Caco-2 (cell line): ENCODE measurements at regions not wholly inside any gene's neighbourhood (a gene's known extent, or its start where the extent isn't known, plus 50 kb on each side); places are given as distances from the start of the nearest gene placed in this dataset.

ENCODE experiments used
- BruUV-seq: library from RNA; stranded (reverse); fragments of 400-500 nt; replicated peaks from 2 replicates; lab custom pipeline; 2021; lab: Mats Ljungman, UMichigan
- CTCF ChIA-PET: fragments of 300-600 bp; sonication (Branson Sonifier 250); formaldehyde crosslinking; loops from one replicate; lab custom pipeline; 2022; ENCODE audit warnings: antibody characterized with exemption; lab: Charles Lee
- POLR2A ChIA-PET: fragments of 300-600 bp; sonication (Branson Sonifier 250); formaldehyde crosslinking; loops from one replicate; lab custom pipeline; 2022; ENCODE audit warnings: antibody characterized with exemption; lab: Charles Lee
- DNase-seq, 2 experiments: peaks; one replicate each; pipeline versions ENCODE4 v3.0.0 to v3.0.0-alpha.2; 2020 to 2022
- H3K27me3 ChIP-seq: replicated peaks from 2 replicates; pipeline ENCODE4 v1.6.0; 2011; ENCODE audit warnings: low read length; ENCODE audit not compliant: control insufficient read depth, insufficient read depth
- H3K36me3 ChIP-seq: 2 replicates; pipeline ENCODE4 v1.5.1; 2011; ENCODE audit warnings: low read length; ENCODE audit not compliant: control insufficient read depth, insufficient read depth
- H3K4me1 ChIP-seq: fragments of 250-450 bp; sonication (Bioruptor Pico); 2 replicates; pipeline ENCODE4 v1.5.1; 2020; ENCODE audit warnings: mild to moderate bottlenecking
- H3K4me3 ChIP-seq: 2 replicates; pipeline ENCODE4 v1.5.1; 2011; ENCODE audit warnings: low read depth, mild to moderate bottlenecking, control low read depth, low read length
- H3K9me3 ChIP-seq: fragments of 250-450 bp; sonication (Bioruptor Pico); 2 replicates; pipeline ENCODE4 v1.5.1; 2020; ENCODE audit warnings: mild to moderate bottlenecking, moderate library complexity
- H3K27ac Mint-ChIP-seq: one replicate; pipeline ENCODE4 v1.8.0; 2022; ENCODE audit warnings: mixed read lengths; ENCODE audit not compliant: unreplicated experiment
- H3K27me3 Mint-ChIP-seq: one replicate; pipeline ENCODE4 v1.8.0; 2022; ENCODE audit warnings: mixed read lengths; ENCODE audit not compliant: insufficient read depth, unreplicated experiment
- H3K36me3 Mint-ChIP-seq: one replicate; pipeline ENCODE4 v1.8.0; 2022; ENCODE audit warnings: mild to moderate bottlenecking, mixed read lengths; ENCODE audit not compliant: insufficient read depth, unreplicated experiment
- H3K4me1 Mint-ChIP-seq: one replicate; pipeline ENCODE4 v1.8.0; 2022; ENCODE audit warnings: low read depth, mixed read lengths; ENCODE audit not compliant: unreplicated experiment
- H3K4me3 Mint-ChIP-seq: one replicate; pipeline ENCODE4 v1.8.0; 2022; ENCODE audit warnings: mild to moderate bottlenecking, moderate library complexity, mixed read lengths; ENCODE audit not compliant: unreplicated experiment
- H3K9me3 Mint-ChIP-seq: one replicate; pipeline ENCODE4 v1.8.0; 2022; ENCODE audit warnings: mixed read lengths; ENCODE audit not compliant: unreplicated experiment
- CTCF ChIP-seq, 2 experiments: fragments of 200-600 bp in 1 of 2; IDR thresholded peaks; 1 replicate in 1 of 2; 2 replicates in 1 of 2; pipeline versions ENCODE4 v1.5.1 to v1.8.0; 2011 to 2022; ENCODE audit warnings: antibody characterized with exemption in 1 of 2, control low read depth in 1 of 2, inconsistent platforms in 1 of 2, low read depth in 1 of 2, low read length in 1 of 2, mild to moderate bottlenecking in 1 of 2, moderate library complexity in 1 of 2; ENCODE audit not compliant: insufficient read depth in 1 of 2, severe bottlenecking in 1 of 2, unreplicated experiment in 1 of 2
- intact Hi-C: fragments of 100-400 bp; cut with micrococcal nuclease; formaldehyde crosslinking; loops from one replicate; pipeline ENCODE4 v1.10.0; 2022; ENCODE audit not compliant: unreplicated experiment

GRCh38 chr16:61306204-61306603 is 730.0 kb downstream of the CDH8 start:
- POLR2A ChIA-PET: no interaction called here

GRCh38 chr16:61296814-61297213 is 739.4 kb downstream of the CDH8 start:
- DNase-seq: no peak
- Mint-ChIP-seq H3K9me3 (no peaks in the 10 kb centered on the region), H3K27ac (no peak overlapping the region), H3K4me3 (no peak overlapping the region), H3K27me3 (no peaks in the 10 kb centered on the region), H3K4me1 (no peaks in the 10 kb centered on the region), H3K36me3 (no peaks in the 10 kb centered on the region)
- no peak for TF ChIP-seq CTCF (IDR thresholded peaks at IDR 0.05; ENCODE audit: insufficient read depth in 1 of 2, low read depth in 1 of 2, low read length in 1 of 2, severe bottlenecking in 1 of 2, unreplicated experiment in 1 of 2)
- ChIA-PET CTCF (no interaction called here), POLR2A (no interaction called here)
- no TSS peak for BruUV-seq
- Histone ChIP-seq H3K9me3 (no peaks in the 10 kb centered on the region), H3K4me3 (no peak overlapping the region), H3K36me3 (no peaks in the 10 kb centered on the region), H3K4me1 (no peaks in the 10 kb centered on the region), H3K27me3 (no peaks in the 10 kb centered on the region)
- intact Hi-C loops: no loop called here

More at GRCh38 chr16:61306204-61306603, 730.0 kb downstream of the CDH8 start:
- no peaks in the 10 kb centered on the region for H3K36me3 Mint-ChIP-seq
- BruUV-seq: no TSS peak
- CTCF ChIA-PET: no interaction called here
- Histone ChIP-seq H3K36me3 (no peaks in the 10 kb centered on the region), H3K4me1 (no peaks in the 10 kb centered on the region), H3K27me3 (no peaks in the 10 kb centered on the region), H3K4me3 (no peak overlapping the region), H3K9me3 (no peaks in the 10 kb centered on the region)
- no peak for TF ChIP-seq CTCF (IDR thresholded peaks at IDR 0.05; ENCODE audit: insufficient read depth in 1 of 2, low read depth in 1 of 2, low read length in 1 of 2, severe bottlenecking in 1 of 2, unreplicated experiment in 1 of 2)
- peaks cover 3% of the 10 kb centered on the region for H3K27me3 Mint-ChIP-seq
- H3K27ac Mint-ChIP-seq: no peak overlapping the region
- no peak overlapping the region for H3K4me3 Mint-ChIP-seq
- intact Hi-C loops: no loop called here
- no peaks in the 10 kb centered on the region for H3K9me3 Mint-ChIP-seq
- H3K4me1 Mint-ChIP-seq: no peaks in the 10 kb centered on the region
- no peak for DNase-seq

- CTCF ChIA-PET: no interaction called here
- H3K9me3 Mint-ChIP-seq: no peaks in the 10 kb centered on the region
- no peak for DNase-seq
- intact Hi-C loops: no loop called here
- H3K4me3 ChIP-seq: no peak overlapping the region
- POLR2A ChIA-PET: no interaction called here
- no peaks in the 10 kb centered on the region for H3K36me3 ChIP-seq
- no peaks in the 10 kb centered on the region for H3K4me1 Mint-ChIP-seq
- no peaks in the 10 kb centered on the region for H3K27me3 ChIP-seq
- no peaks in the 10 kb centered on the region for H3K27me3 Mint-ChIP-seq
- no peak overlapping the region for H3K4me3 Mint-ChIP-seq
- H3K9me3 ChIP-seq: no peaks in the 10 kb centered on the region
- no TSS peak for BruUV-seq
- H3K27ac Mint-ChIP-seq: no peak overlapping the region
- TF ChIP-seq CTCF (IDR thresholded peaks at IDR 0.05; ENCODE audit: insufficient read depth in 1 of 2, low read depth in 1 of 2, low read length in 1 of 2, severe bottlenecking in 1 of 2, unreplicated experiment in 1 of 2): no peak
- H3K36me3 Mint-ChIP-seq: no peaks in the 10 kb centered on the region
- no peaks in the 10 kb centered on the region for H3K4me1 ChIP-seq
Observed at GRCh38 chr16:61296305-61296704, 739.9 kb downstream of the CDH8 start.
